ENCODE measurements at regions not wholly inside any gene's neighbourhood (a gene's known extent, or its start where the extent isn't known, plus 50 kb on each side); places are given as distances from the start of the nearest gene placed in this dataset.
A peak's percentile ranks its signal among the peaks of the same experiment; 100 is the strongest.

DNA sequence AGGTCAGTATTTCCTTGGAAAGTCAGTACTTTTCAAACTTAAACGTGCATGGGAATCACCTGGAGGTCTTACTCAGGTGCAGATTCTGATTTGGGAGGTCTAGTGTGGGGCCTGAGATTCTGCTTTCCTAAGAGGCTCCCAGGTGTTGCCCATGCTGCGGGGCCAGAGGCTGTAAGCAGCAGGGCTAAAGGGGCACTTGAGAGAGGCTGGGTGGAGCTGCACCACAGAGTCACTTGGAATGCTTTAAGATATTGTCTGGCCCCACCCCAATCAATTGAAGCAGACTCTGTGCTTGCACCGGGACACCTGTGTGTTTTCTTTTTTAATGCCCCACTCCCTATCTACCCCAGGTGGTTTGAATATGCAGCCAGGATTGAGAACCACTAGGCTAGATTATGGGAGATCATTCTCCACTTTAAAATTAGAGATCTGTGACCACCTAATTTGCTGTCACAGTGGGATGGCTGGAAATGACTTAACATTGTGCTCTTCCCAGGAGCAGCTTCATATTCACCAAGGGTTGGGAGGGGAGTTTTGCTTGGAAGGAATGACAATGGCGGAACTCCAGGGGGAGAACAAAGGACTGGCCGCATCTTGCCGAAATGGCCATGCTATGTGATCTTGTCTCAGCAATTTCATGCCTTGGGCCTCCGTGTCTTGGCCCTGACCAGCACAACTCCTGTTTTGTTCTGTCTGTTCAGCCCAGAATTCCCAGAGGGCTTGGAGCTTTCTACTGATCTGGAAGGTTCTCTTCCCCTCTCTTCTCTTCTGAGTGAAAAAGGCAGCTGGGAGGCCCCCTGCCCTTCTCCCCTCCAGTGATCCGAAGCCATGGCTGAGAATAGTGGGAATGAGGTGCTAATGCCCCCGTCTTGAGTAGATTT, 80.2 kb downstream of the FAM241B start:
- no peaks in the 10 kb centered on the region for H3K36me3 ChIP-seq
- H3K27me3 ChIP-seq: peaks cover 23% of the 10 kb centered on the region
- DNase-seq (ENCODE audit: low spot score in 2 of 2): peak in 1 of 2 donors; percentile 55
- 67% methylated on average over 9 of the region's 9 CpGs for WGBS
- H3K9me3 ChIP-seq: no peaks in the 10 kb centered on the region
- H3K4me1 ChIP-seq: no peaks in the 10 kb centered on the region
- no peak overlapping the region for H3K4me3 ChIP-seq
- TF ChIP-seq POLR2A (IDR thresholded peaks at IDR 0.05): no peak
- no peak for TF ChIP-seq EP300 (IDR thresholded peaks at IDR 0.05)
- TF ChIP-seq POLR2AphosphoS5 (IDR thresholded peaks at IDR 0.05): no peak
- TF ChIP-seq, protein P1, sequence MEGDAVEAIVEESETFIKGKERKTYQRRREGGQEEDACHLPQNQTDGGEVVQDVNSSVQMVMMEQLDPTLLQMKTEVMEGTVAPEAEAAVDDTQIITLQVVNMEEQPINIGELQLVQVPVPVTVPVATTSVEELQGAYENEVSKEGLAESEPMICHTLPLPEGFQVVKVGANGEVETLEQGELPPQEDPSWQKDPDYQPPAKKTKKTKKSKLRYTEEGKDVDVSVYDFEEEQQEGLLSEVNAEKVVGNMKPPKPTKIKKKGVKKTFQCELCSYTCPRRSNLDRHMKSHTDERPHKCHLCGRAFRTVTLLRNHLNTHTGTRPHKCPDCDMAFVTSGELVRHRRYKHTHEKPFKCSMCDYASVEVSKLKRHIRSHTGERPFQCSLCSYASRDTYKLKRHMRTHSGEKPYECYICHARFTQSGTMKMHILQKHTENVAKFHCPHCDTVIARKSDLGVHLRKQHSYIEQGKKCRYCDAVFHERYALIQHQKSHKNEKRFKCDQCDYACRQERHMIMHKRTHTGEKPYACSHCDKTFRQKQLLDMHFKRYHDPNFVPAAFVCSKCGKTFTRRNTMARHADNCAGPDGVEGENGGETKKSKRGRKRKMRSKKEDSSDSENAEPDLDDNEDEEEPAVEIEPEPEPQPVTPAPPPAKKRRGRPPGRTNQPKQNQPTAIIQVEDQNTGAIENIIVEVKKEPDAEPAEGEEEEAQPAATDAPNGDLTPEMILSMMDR (IDR thresholded peaks at IDR 0.05): no peak
- no peak overlapping the region for H3K27ac ChIP-seq

DNA sequence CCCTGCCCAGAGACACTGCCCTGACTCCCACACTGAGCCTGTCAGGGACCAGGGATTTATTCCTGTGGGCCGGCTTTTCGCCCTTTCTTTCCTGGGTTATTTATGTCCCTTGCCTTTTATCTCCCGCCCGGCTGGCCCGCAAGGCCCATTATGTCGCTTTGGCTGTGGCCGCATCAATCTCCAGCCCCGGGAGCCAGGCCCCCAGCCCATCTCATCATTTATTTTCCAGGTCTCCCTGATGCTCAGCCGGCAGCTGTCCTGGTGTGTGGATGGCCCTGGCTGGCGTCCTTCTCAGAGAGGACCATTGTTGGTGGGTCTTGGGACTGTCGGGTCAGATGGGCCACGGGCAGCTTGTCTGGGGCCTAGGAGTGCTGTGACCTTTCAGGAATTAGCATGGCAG, 82.3 kb downstream of the FAM241B start:
- peak in 1 of 2 donors; percentile 74 for DNase-seq (ENCODE audit: low spot score in 2 of 2)
- Histone ChIP-seq H3K27ac (no peak overlapping the region), H3K27me3 (peaks cover 19% of the 10 kb centered on the region), H3K9me3 (no peaks in the 10 kb centered on the region), H3K4me1 (peaks cover 3% of the 10 kb centered on the region), H3K4me3 (no peak overlapping the region), H3K36me3 (no peaks in the 10 kb centered on the region)
- TF ChIP-seq POLR2A (IDR thresholded peaks at IDR 0.05) (no peak), POLR2AphosphoS5 (IDR thresholded peaks at IDR 0.05) (no peak), EP300 (IDR thresholded peaks at IDR 0.05) (no peak)
- TF ChIP-seq, protein P1 (IDR thresholded peaks at IDR 0.05): no peak
- 81% methylated on average over 12 of the region's 12 CpGs for WGBS

DNA sequence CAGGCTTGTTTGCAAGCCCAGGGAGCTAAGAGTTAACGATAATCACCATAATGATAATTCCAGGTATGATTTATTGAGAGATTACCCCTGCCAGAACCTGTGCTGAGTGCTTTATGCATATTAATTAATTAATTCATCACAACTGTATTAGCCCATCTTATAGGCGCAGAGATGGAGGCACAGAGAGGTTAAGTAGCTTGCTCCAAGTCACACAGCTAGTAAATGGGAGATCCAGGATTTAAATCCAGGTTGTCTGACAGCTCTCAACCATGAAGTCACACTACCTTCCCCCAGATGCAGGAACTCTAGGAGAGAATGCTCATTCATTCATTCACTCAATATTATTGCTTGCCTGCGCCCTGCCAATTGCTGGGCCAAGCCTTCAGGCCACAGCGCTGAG, 84.5 kb downstream of the FAM241B start:
- peaks cover 3% of the 10 kb centered on the region for H3K4me1 ChIP-seq
- no peak for DNase-seq (ENCODE audit: low spot score in 2 of 2)
- H3K4me3 ChIP-seq: no peak overlapping the region
- TF ChIP-seq, protein P1 (IDR thresholded peaks at IDR 0.05): no peak
- no peak for TF ChIP-seq POLR2A (IDR thresholded peaks at IDR 0.05)
- no peak for TF ChIP-seq POLR2AphosphoS5 (IDR thresholded peaks at IDR 0.05)
- TF ChIP-seq EP300 (IDR thresholded peaks at IDR 0.05): no peak
- WGBS: 84% methylated on average over 4 of the region's 4 CpGs
- no peaks in the 10 kb centered on the region for H3K36me3 ChIP-seq
- peaks cover 15% of the 10 kb centered on the region for H3K27me3 ChIP-seq
- no peaks in the 10 kb centered on the region for H3K9me3 ChIP-seq
- H3K27ac ChIP-seq: no peak overlapping the region

DNA sequence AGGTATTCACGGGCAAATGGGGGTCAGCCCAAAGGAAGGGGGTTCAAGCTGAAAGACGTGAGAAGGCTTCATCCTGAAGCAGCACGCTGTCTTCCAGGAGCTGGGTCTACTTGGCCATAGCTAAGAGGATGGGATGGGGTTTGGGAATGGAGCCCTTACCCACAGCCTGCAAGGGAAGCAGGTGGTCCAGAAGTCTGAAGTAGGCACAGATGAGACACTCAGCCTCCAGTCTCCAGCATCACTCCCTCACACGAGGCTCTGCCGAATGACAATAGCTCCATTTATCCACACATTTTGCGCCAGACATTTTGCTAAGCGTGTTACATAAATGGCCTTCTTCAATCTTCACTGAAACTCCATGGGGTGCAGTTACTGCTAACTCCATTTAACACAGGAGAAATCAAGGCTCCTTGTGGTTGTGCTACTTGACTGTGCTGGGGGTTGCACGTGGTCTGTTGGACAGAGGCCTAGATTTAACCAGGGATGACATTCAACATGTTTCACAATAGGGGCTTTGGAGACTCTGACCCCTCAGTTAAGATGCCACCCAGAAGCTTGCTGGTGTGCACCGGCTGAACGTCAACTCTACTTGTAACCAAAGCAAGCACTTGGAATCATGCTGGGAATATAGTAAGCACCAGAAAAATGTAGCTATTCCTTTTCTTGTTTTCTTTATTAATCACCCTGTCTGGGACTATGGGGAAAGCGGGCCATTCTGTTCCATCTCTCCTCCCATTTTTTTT, 85.3 kb downstream of the FAM241B start:
- whole genome bisulfite sequencing: 69% methylated on average over 11 of the region's 11 CpGs
- Histone ChIP-seq H3K27me3 (peaks cover 15% of the 10 kb centered on the region), H3K4me1 (peaks cover 3% of the 10 kb centered on the region), H3K27ac (no peak overlapping the region), H3K36me3 (no peaks in the 10 kb centered on the region), H3K9me3 (no peaks in the 10 kb centered on the region), H3K4me3 (no peak overlapping the region)
- TF ChIP-seq, protein P1 (IDR thresholded peaks at IDR 0.05): no peak
- TF ChIP-seq POLR2AphosphoS5 (IDR thresholded peaks at IDR 0.05) (no peak), EP300 (IDR thresholded peaks at IDR 0.05) (no peak), POLR2A (IDR thresholded peaks at IDR 0.05) (no peak)
- DNase-seq (ENCODE audit: low spot score in 2 of 2): peak in 1 of 2 donors; percentile 50
